Trophoblast cell (in vitro differentiated cells and primary cell): ENCODE measurements at regions not wholly inside any gene's neighbourhood (a gene's known extent, or its start where the extent isn't known, plus 50 kb on each side); places are given as distances from the start of the nearest gene placed in this dataset.

ENCODE experiments used
- DNase-seq, 2 donors: peaks; one replicate each; pipeline ENCODE4 v3.0.0-alpha.2; 2016
- H2AFZ ChIP-seq: 2 replicates; pipeline ENCODE4 v1.6.1; 2013; ENCODE audit warnings: low read length, moderate library complexity, mild to moderate bottlenecking; ENCODE audit not compliant: insufficient read depth, poor library complexity
- H2AK5ac ChIP-seq: 2 replicates; pipeline ENCODE4 v1.6.1; 2013; ENCODE audit warnings: mild to moderate bottlenecking, low read length
- H2BK120ac ChIP-seq: 2 replicates; pipeline ENCODE4 v1.6.1; 2013; ENCODE audit warnings: low read length, mild to moderate bottlenecking, moderate library complexity; ENCODE audit not compliant: insufficient read depth, poor library complexity
- H2BK12ac ChIP-seq: 2 replicates; pipeline ENCODE4 v1.6.1; 2013; ENCODE audit warnings: mild to moderate bottlenecking, low read length, moderate library complexity
- H2BK5ac ChIP-seq: 2 replicates; pipeline ENCODE4 v1.6.1; 2013; ENCODE audit warnings: low read length, low read depth, moderate library complexity, mild to moderate bottlenecking; ENCODE audit not compliant: poor library complexity
- H3K14ac ChIP-seq: 2 replicates; pipeline ENCODE4 v1.6.1; 2013; ENCODE audit warnings: mild to moderate bottlenecking, low read length
- H3K18ac ChIP-seq: 2 replicates; pipeline ENCODE4 v1.6.1; 2013; ENCODE audit warnings: mild to moderate bottlenecking, low read length
- H3K23ac ChIP-seq: 2 replicates; pipeline ENCODE4 v1.6.1; 2013; ENCODE audit warnings: low read length
- H3K27ac ChIP-seq: 2 replicates; pipeline ENCODE4 v1.5.1; 2013; ENCODE audit warnings: low read depth, mild to moderate bottlenecking, inconsistent platforms, low read length, moderate library complexity
- H3K27me3 ChIP-seq: 2 replicates; pipeline ENCODE4 v1.6.1; 2013; ENCODE audit warnings: inconsistent platforms, mild to moderate bottlenecking, low read length, moderate library complexity; ENCODE audit not compliant: insufficient read depth
- H3K36me3 ChIP-seq, 2 experiments: 1 replicate in 1 of 2; 2 replicates in 1 of 2; pipeline ENCODE4 v1.6.1; 2013; ENCODE audit warnings: low read length in 2 of 2, mild to moderate bottlenecking in 2 of 2, moderate library complexity in 1 of 2; ENCODE audit not compliant: insufficient read depth in 2 of 2, control insufficient read depth in 1 of 2
- H3K4ac ChIP-seq: 2 replicates; pipeline ENCODE4 v1.6.1; 2013; ENCODE audit warnings: low read depth, mild to moderate bottlenecking, low read length, moderate library complexity
- H3K4me1 ChIP-seq, 2 experiments: 1 replicate in 1 of 2; 2 replicates in 1 of 2; pipeline ENCODE4 v1.6.1; 2013; ENCODE audit warnings: low read length in 2 of 2, mild to moderate bottlenecking in 2 of 2, moderate library complexity in 1 of 2; ENCODE audit not compliant: insufficient read depth in 2 of 2, control insufficient read depth in 1 of 2
- H3K4me2 ChIP-seq: 2 replicates; pipeline ENCODE4 v1.6.1; 2013; ENCODE audit warnings: inconsistent platforms, mild to moderate bottlenecking, low read length, moderate library complexity
- H3K4me3 ChIP-seq: 2 replicates; pipeline ENCODE4 v1.5.1; 2013; ENCODE audit warnings: mild to moderate bottlenecking, low read depth, low read length, inconsistent platforms
- H3K79me1 ChIP-seq: one replicate; pipeline ENCODE4 v1.6.1; 2013; ENCODE audit warnings: low read length
- H3K79me2 ChIP-seq: 2 replicates; pipeline ENCODE4 v1.6.1; 2013; ENCODE audit warnings: low read length, mild to moderate bottlenecking; ENCODE audit not compliant: control insufficient read depth, insufficient read depth, poor library complexity
- H3K9ac ChIP-seq: 2 replicates; pipeline ENCODE4 v1.6.1; 2013; ENCODE audit warnings: mild to moderate bottlenecking, low read length
- H3K9me3 ChIP-seq: 2 replicates; pipeline ENCODE4 v1.6.1; 2013; ENCODE audit warnings: low read depth, mild to moderate bottlenecking, control low read depth, inconsistent platforms, low read length; ENCODE audit not compliant: insufficient read depth
- H4K12ac ChIP-seq: 2 replicates; pipeline ENCODE4 v1.6.1; 2013; ENCODE audit warnings: low read depth, mild to moderate bottlenecking, low read length, moderate library complexity
- H4K8ac ChIP-seq: 2 replicates; pipeline ENCODE4 v1.6.1; 2013; ENCODE audit warnings: low read depth, mild to moderate bottlenecking, low read length, moderate library complexity
- H4K91ac ChIP-seq: one replicate; pipeline ENCODE4 v1.6.1; 2013; ENCODE audit warnings: low read depth, mild to moderate bottlenecking, low read length, moderate library complexity
- WGBS: extraction: QIAGEN DNeasy Blood & Tissue Kit; methylation state at CpG from one replicate; pipeline ENCODE4 v1.1.7; 2013; ENCODE audit warnings: missing lambda C conversion rate; ENCODE audit not compliant: insufficient read length, insufficient coverage; ENCODE audit errors: extremely low coverage; 5-methylcytosine and 5-hydroxymethylcytosine counted together

- Histone ChIP-seq H3K9me3 (no peaks in the 10 kb centered on the region), H2BK12ac (no peak overlapping the region), H3K18ac (no peak overlapping the region), H3K4ac (no peak overlapping the region), H4K8ac (no peak overlapping the region), H3K14ac (no peak overlapping the region), H3K4me3 (no peak overlapping the region), H3K79me2 (no peaks in the 10 kb centered on the region), H4K91ac (no peak overlapping the region), H2AFZ (no peak overlapping the region), H4K12ac (no peak overlapping the region), H3K4me2 (no peak overlapping the region), H2BK5ac (no peak overlapping the region), H3K79me1 (no peaks in the 10 kb centered on the region), H3K23ac (no peak overlapping the region), H3K36me3 (no peaks in the 10 kb centered on the region), H3K4me1 (no peaks in the 10 kb centered on the region), H3K27me3 (no peaks in the 10 kb centered on the region), H3K9ac (no peak overlapping the region), H2BK120ac (no peak overlapping the region), H2AK5ac (no peak overlapping the region), H3K27ac (no peak overlapping the region)
- no peak for DNase-seq
- no CpG with 5 or more reads among the region's 4 CpGs for WGBS
Measured at GRCh38 chr9:18032636-18033035, 441.3 kb upstream of the ADAMTSL1 start.

DNA sequence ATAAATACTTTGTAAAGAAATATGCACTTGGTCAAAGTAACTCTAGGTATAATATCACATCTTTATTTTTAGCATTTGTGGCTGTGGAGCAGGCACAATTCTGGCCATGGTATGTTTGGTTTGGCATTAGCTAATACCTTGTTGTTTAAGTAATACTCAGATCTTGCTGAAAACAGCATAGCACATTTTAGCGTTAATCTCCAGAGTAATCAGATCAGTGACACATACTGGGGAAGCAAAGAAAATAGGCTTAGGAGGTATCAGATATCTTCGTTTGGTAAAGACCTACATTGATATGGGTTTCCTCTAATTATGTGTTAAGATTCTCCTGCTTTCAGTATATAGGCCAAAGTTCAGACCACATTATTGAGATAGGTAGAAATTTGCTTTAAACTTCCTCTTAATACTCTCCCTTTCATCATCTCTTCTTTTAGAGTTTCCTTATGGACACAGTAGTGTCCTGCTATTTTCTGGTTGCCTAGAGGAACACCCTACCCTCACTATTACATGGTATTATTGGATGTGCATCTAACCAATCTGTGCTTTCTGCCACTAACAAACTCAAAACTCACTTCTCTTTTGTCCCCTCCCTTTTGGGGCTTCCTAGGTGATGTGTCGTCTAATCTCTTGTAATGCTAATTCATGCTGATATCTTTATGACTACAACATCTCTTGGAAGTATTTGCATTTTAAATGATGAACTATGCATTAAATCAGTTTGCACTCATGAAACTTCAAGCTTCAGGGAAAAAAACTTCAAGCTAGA is 437.3 kb upstream of the ADAMTSL1 start:
- H2AFZ ChIP-seq, result no peak overlapping the region
- H3K4me3 ChIP-seq, result no peak overlapping the region
- H2BK5ac ChIP-seq, result no peak overlapping the region
- no peaks in the 10 kb centered on the region for H3K79me2 ChIP-seq
- H2AK5ac ChIP-seq, result no peak overlapping the region
- H2BK12ac ChIP-seq, result no peak overlapping the region
- H3K4ac ChIP-seq, result no peak overlapping the region
- H3K9ac ChIP-seq, result no peak overlapping the region
- no CpG with 5 or more reads among the region's 3 CpGs for WGBS
- no peaks in the 10 kb centered on the region for H3K9me3 ChIP-seq
- no peak overlapping the region for H2BK120ac ChIP-seq
- H3K4me1 ChIP-seq, result no peaks in the 10 kb centered on the region
- H3K4me2 ChIP-seq, result no peak overlapping the region
- no peak overlapping the region for H4K12ac ChIP-seq
- H3K27me3 ChIP-seq, result no peaks in the 10 kb centered on the region
- no peaks in the 10 kb centered on the region for H3K36me3 ChIP-seq
- no peak overlapping the region for H3K27ac ChIP-seq
- no peak overlapping the region for H3K14ac ChIP-seq
- H3K18ac ChIP-seq, result no peak overlapping the region
- H4K8ac ChIP-seq, result no peak overlapping the region
- no peak for DNase-seq
- H3K79me1 ChIP-seq, result no peaks in the 10 kb centered on the region
- H4K91ac ChIP-seq, result no peak overlapping the region
- no peak overlapping the region for H3K23ac ChIP-seq

- Histone ChIP-seq H2BK5ac (no peak overlapping the region), H3K79me1 (no peaks in the 10 kb centered on the region), H2BK12ac (no peak overlapping the region), H3K4me2 (no peak overlapping the region), H2AK5ac (no peak overlapping the region), H3K23ac (no peak overlapping the region), H3K9me3 (no peaks in the 10 kb centered on the region), H3K4me1 (no peaks in the 10 kb centered on the region), H3K36me3 (no peaks in the 10 kb centered on the region), H4K91ac (no peak overlapping the region), H2AFZ (no peak overlapping the region), H3K4me3 (no peak overlapping the region), H3K27ac (no peak overlapping the region), H3K79me2 (no peaks in the 10 kb centered on the region), H3K18ac (no peak overlapping the region), H4K8ac (no peak overlapping the region), H3K4ac (no peak overlapping the region), H4K12ac (no peak overlapping the region), H3K14ac (no peak overlapping the region), H2BK120ac (no peak overlapping the region), H3K9ac (no peak overlapping the region), H3K27me3 (no peaks in the 10 kb centered on the region)
- no CpG with 5 or more reads among the region's 6 CpGs for WGBS
- DNase-seq, result no peak
Measured at GRCh38 chr9:18037981-18038380, 436.0 kb upstream of the ADAMTSL1 start.

- Histone ChIP-seq H4K12ac (no peak overlapping the region), H3K79me2 (no peaks in the 10 kb centered on the region), H3K18ac (no peak overlapping the region), H3K27me3 (no peaks in the 10 kb centered on the region), H3K4me2 (no peak overlapping the region), H4K91ac (no peak overlapping the region), H3K4ac (no peak overlapping the region), H2AFZ (no peak overlapping the region), H3K4me3 (no peak overlapping the region), H3K9ac (no peak overlapping the region), H3K23ac (no peak overlapping the region), H3K36me3 (no peaks in the 10 kb centered on the region), H3K9me3 (no peaks in the 10 kb centered on the region), H2AK5ac (no peak overlapping the region), H3K27ac (no peak overlapping the region), H4K8ac (no peak overlapping the region), H2BK5ac (no peak overlapping the region), H3K4me1 (no peaks in the 10 kb centered on the region), H2BK120ac (no peak overlapping the region), H3K79me1 (no peaks in the 10 kb centered on the region), H3K14ac (no peak overlapping the region), H2BK12ac (no peak overlapping the region)
- WGBS, result no CpG with 5 or more reads among the region's 2 CpGs
- DNase-seq, result no peak
Measured at GRCh38 chr9:18040327-18040726, 433.6 kb upstream of the ADAMTSL1 start.
